Choroid plexus epithelial cell (primary cell): ENCODE measurements at regions not wholly inside any gene's neighbourhood (a gene's known extent, or its start where the extent isn't known, plus 50 kb on each side); places are given as distances from the start of the nearest gene placed in this dataset.

Experiments
- DNase-seq: peaks from one replicate; pipeline ENCODE4 v3.0.0-alpha.2; 2010; ENCODE audit warnings: low read depth
- H3K4me3 ChIP-seq: 2 replicates; pipeline ENCODE4 v1.5.1; 2011; ENCODE audit warnings: low read depth, mild to moderate bottlenecking, control low read depth, low read length, moderate library complexity
- TF ChIP-seq, protein P1 (sequence below): conservative IDR thresholded peaks from 2 replicates; pipeline ENCODE4 v1.5.1; 2011; ENCODE audit warnings: low read depth, mild to moderate bottlenecking, control low read depth, inconsistent platforms, low read length, moderate library complexity

DNA sequence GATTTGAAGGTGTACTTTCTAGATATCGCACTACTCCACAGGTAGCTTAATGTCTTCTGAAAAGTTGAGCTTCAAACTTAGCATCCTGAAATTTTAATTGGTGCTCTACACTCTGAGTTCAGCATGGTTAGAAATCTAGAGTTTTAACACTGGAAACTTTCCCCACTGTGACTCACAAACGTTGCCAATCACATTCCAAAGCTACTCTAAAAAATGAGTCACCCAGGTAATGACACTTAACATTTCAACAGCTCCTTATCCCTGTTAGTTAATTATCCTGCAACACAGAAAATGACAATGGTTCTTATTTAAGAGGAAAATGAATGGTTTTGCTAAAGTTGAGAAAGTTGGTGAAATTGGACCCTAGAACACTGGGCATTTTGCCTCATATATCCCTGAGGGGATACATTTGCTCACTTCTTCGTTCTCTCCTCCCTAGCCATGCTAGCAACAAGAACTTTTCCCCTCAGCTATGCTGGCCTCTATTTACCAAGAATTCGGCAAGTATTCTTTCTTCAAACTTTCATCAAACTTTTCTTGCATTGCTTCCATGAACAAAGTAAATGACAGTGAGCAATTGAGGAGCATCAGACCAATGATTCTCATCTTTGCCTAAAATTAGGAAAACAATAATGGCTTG lies 1024.1 kb upstream of the KLHL29 start:
- TF ChIP-seq, protein P1, sequence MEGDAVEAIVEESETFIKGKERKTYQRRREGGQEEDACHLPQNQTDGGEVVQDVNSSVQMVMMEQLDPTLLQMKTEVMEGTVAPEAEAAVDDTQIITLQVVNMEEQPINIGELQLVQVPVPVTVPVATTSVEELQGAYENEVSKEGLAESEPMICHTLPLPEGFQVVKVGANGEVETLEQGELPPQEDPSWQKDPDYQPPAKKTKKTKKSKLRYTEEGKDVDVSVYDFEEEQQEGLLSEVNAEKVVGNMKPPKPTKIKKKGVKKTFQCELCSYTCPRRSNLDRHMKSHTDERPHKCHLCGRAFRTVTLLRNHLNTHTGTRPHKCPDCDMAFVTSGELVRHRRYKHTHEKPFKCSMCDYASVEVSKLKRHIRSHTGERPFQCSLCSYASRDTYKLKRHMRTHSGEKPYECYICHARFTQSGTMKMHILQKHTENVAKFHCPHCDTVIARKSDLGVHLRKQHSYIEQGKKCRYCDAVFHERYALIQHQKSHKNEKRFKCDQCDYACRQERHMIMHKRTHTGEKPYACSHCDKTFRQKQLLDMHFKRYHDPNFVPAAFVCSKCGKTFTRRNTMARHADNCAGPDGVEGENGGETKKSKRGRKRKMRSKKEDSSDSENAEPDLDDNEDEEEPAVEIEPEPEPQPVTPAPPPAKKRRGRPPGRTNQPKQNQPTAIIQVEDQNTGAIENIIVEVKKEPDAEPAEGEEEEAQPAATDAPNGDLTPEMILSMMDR = no peak
- H3K4me3 ChIP-seq = no peak overlapping the region
- DNase-seq = no peak

DNA sequence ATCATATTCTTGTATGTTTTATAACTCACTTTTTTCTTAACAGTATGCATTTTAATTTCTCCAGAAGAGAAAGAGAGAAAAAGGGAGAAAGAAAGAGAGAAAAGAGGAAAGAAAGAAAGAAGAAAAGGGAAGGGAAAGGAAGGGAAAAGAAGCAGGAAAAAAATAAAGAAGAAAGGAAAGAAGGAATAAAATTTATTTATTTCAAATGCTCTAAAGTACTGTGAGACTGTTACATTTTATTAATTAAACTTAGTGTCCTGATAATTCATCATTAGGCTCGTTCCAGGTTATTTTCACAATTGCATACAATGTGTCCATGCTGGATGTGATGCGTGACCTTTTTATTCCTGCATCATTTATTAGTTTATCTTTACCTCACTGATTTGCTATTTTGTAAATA lies 1023.4 kb upstream of the KLHL29 start:
- DNase-seq = no peak
- TF ChIP-seq, protein P1 = no peak
- no peak overlapping the region for H3K4me3 ChIP-seq

DNA sequence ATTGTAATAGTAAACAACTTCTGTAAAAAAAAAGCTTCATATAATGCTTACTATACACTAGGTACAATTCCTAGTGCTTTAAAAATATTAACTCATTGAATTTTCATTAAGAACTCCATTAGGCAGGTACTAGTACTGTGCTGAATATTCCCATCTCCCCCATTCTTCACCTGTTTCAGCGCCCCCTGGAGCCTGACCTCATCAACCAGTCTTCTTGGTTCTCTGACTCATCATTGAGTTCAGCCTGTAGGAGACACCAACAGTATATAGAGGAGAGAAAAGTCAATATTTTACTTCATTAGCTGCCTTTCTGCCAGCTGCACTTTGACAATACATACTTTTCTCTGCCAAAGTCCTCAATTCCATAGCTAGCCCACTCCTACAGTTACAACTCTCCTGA lies 1009.9 kb upstream of the KLHL29 start:
- TF ChIP-seq, protein P1 = no peak
- H3K4me3 ChIP-seq = no peak overlapping the region
- no peak for DNase-seq

DNA sequence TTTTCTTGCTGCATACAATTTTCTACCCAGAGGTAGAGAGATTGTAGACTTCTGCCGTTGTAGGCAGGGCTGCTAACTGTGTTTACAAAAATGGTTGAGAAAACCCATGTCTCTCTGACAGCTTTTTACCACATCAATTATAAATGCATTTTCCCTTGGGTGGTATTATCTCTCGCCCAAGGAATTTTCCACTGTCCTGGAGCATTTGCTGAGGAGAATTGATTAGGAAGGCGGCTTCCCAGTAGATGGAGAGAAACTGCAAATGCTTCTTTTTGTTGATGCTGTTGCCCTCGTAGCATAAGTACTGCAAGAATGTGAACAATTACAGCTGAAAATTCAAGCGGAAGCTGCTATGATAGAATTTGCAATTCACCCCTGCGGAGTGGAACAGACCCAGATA lies 1007.7 kb upstream of the KLHL29 start:
- TF ChIP-seq, protein P1 = no peak
- H3K4me3 ChIP-seq = no peak overlapping the region
- no peak for DNase-seq

DNA sequence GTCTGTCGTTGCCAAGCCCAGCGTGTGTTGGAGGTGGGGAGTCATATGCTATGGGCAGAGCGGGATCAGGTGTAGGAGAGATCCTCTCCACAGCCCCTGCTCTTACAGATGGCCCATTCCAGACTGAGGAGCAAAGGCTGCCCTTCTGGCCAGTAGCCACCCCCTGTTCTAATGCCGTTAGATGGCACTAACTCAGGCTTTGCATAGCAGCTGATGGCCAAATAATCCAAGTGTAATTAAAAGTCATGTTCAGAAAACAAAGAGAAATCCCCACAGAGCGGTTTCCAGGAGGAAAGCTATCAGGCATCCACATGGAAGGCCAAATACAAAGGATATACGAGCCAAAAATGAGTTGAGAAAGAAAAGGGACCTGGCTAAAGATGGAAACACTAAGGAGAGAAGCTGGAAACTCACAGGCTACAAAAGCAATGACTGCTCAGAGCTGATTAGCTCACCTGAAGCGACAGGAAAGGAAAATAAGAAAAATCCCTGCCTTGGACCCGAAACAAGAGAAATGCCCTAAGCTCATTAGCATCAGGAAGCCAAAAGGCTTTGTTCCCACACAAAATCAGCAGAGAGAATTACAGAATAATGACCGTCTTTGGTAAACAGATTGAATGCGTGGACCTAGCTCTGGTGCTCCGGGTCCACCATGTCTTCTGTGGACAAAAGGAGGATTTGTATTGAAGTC lies 1002.4 kb upstream of the KLHL29 start:
- TF ChIP-seq, protein P1 = no peak
- H3K4me3 ChIP-seq = no peak overlapping the region
- no peak for DNase-seq

DNA sequence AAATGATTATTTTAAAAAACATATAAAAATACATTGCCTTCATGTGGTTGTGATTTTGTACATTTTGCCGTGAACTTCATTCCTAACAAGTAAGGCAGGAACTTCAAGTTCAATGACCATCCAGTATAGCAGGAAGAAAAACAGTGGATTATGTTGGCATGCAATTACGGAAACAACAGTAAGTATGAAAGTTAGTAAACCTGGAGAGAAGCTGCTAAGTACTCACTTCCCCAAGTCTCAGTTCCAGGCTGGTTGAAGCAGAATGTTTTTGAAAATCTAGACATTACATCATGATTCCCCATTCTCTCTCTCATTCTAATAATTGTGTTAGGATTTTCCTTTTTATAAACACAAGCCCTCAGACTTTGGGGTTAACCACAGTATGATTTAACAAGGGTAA lies 987.1 kb upstream of the KLHL29 start:
- no peak for DNase-seq
- TF ChIP-seq, protein P1 = no peak
- no peak overlapping the region for H3K4me3 ChIP-seq

DNA sequence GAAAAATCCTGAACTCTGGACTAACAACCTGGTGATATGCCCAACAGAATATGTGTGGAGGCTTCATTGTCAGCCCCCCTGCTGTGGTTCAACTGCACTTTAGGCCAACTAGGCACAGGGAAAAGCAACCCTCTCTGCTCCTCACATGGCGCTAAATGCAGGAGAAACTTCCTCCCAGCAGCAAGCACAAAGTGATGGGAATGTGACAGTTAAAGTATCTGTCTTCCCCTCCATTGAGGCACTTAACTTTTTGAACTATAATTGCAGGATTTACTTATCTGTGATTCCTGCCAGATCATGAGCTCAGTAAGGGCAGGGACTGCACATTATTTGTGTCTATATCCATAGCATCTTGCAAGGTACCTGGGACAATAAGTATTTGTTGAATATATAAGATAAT lies 981.2 kb upstream of the KLHL29 start:
- H3K4me3 ChIP-seq = no peak overlapping the region
- TF ChIP-seq, protein P1 = no peak
- no peak for DNase-seq
